22Rv1 (cell line): ENCODE measurements at regions not wholly inside any gene's neighbourhood (a gene's known extent, or its start where the extent isn't known, plus 50 kb on each side); places are given as distances from the start of the nearest gene placed in this dataset.
"Not testable (repeated sequence)": the region's sequence is repeated elsewhere in the genome, so short reads cannot be mapped to it uniquely, and the experiment has no call there.

Experiments used
- CTCF ChIP-seq: fragments of 450-650 bp; IDR thresholded peaks from 2 replicates; pipeline ENCODE4 v1.5.1; 2017; ENCODE audit warnings: mild to moderate bottlenecking
- ZFX ChIP-seq: fragments of 450-650 bp; IDR thresholded peaks from 2 replicates; pipeline ENCODE4 v1.6.1; 2017; ENCODE audit warnings: antibody characterized with exemption, borderline replicate concordance

GRCh38 chr2:175410941-175411340 lies 229.4 kb upstream of the ATP5MC3 start:
- TF ChIP-seq CTCF, ZFX: not testable (repeated sequence)
